Neural cell (in vitro differentiated cells): ENCODE measurements at regions not wholly inside any gene's neighbourhood (a gene's known extent, or its start where the extent isn't known, plus 50 kb on each side); places are given as distances from the start of the nearest gene placed in this dataset.

Experiments
- H2AFZ ChIP-seq: fragments of 200-600, 300-800 bp; sonication (generic), shearing (Covaris generic); 2 replicates; pipeline ENCODE4 v1.6.0; 2014; ENCODE audit warnings: low read depth, mild to moderate bottlenecking, antibody characterized with exemption, low read length, moderate library complexity
- H3F3A ChIP-seq: fragments of 200-600 bp; shearing (Covaris generic); 2 replicates; pipeline ENCODE4 v1.6.1; 2016; ENCODE audit warnings: mild to moderate bottlenecking, moderate library complexity, mixed read lengths, antibody characterized with exemption, low read length; ENCODE audit not compliant: insufficient read depth, poor library complexity, severe bottlenecking
- H3K27ac ChIP-seq: fragments of 200-600, 300-800 bp; sonication (generic), shearing (Covaris generic); 2 replicates; pipeline ENCODE4 v1.5.1; 2014; ENCODE audit warnings: mild to moderate bottlenecking, low read length, moderate library complexity
- H3K27me3 ChIP-seq: fragments of 300-800, 200-600 bp; sonication (generic), shearing (Covaris generic); 2 replicates; pipeline ENCODE4 v1.6.0; 2014; ENCODE audit warnings: mild to moderate bottlenecking, low read depth, low read length, moderate library complexity; ENCODE audit not compliant: insufficient read depth
- H3K36me3 ChIP-seq: fragments of 300-800, 200-600 bp; sonication (generic), shearing (Covaris generic); 2 replicates; pipeline ENCODE4 v1.5.1; 2014; ENCODE audit warnings: mild to moderate bottlenecking, antibody characterized with exemption, low read length, moderate library complexity; ENCODE audit not compliant: insufficient read depth
- H3K4me2 ChIP-seq: fragments of 300-800, 200-600 bp; sonication (generic), shearing (Covaris generic); 2 replicates; pipeline ENCODE4 v1.6.0; 2014; ENCODE audit warnings: mild to moderate bottlenecking, low read length
- H3K4me3 ChIP-seq: fragments of 300-800, 200-600 bp; sonication (generic), shearing (Covaris generic); 2 replicates; pipeline ENCODE4 v1.5.1; 2014; ENCODE audit warnings: mild to moderate bottlenecking, low read length, moderate library complexity
- H3K79me2 ChIP-seq: fragments of 200-600 bp; shearing (Covaris generic); replicated peaks from 2 replicates; pipeline ENCODE4 v1.6.0; 2014; ENCODE audit warnings: mild to moderate bottlenecking, low read length, moderate library complexity; ENCODE audit not compliant: insufficient read depth
- H3K9ac ChIP-seq: fragments of 300-800, 200-600 bp; sonication (generic), shearing (Covaris generic); 2 replicates; pipeline ENCODE4 v1.6.1; 2016; ENCODE audit warnings: mild to moderate bottlenecking, low read length, mixed read lengths
- H3K9me2 ChIP-seq: fragments of 200-600 bp; shearing (Covaris generic); 2 replicates; pipeline ENCODE4 v1.6.1; 2016; ENCODE audit warnings: mild to moderate bottlenecking, low read length, mixed read lengths; ENCODE audit not compliant: insufficient read depth
- H3K9me3 ChIP-seq: fragments of 200-600, 300-800 bp; sonication (generic), shearing (Covaris generic); 2 replicates; pipeline ENCODE4 v1.6.1; 2016; ENCODE audit warnings: mild to moderate bottlenecking, mixed run types, low read length, moderate library complexity, mixed read lengths
- H4K20me1 ChIP-seq: fragments of 200-600 bp; shearing (Covaris generic); 2 replicates; pipeline ENCODE4 v1.6.1; 2016; ENCODE audit warnings: mild to moderate bottlenecking, mixed run types; ENCODE audit not compliant: insufficient read depth
- CTCF ChIP-seq: fragments of 450-650 bp; IDR thresholded peaks from 2 replicates; pipeline ENCODE4 v1.5.1; 2014; ENCODE audit warnings: antibody characterized with exemption, mild to moderate bottlenecking, moderate library complexity; ENCODE audit not compliant: poor library complexity, severe bottlenecking
- EP300 ChIP-seq: fragments of 450-650 bp; conservative IDR thresholded peaks from 2 replicates; pipeline ENCODE4 v1.6.1; 2014; ENCODE audit warnings: antibody characterized with exemption, mild to moderate bottlenecking, moderate library complexity; ENCODE audit not compliant: poor library complexity, severe bottlenecking
- EZH2 ChIP-seq: fragments of 200-600, 300-800 bp; shearing (Covaris generic), sonication (generic); IDR thresholded peaks from 2 replicates; pipeline ENCODE4 v1.6.1; 2014; ENCODE audit warnings: antibody characterized with exemption, low read length, borderline replicate concordance, mild to moderate bottlenecking; ENCODE audit not compliant: insufficient read depth, poor library complexity, severe bottlenecking
- MXI1 ChIP-seq: fragments of 450-650 bp; conservative IDR thresholded peaks from 2 replicates; pipeline ENCODE4 v1.6.1; 2014; ENCODE audit warnings: antibody characterized with exemption, mild to moderate bottlenecking; ENCODE audit not compliant: poor library complexity, severe bottlenecking
- POLR2AphosphoS5 ChIP-seq: IDR thresholded peaks from 2 replicates; pipeline ENCODE4 v1.6.1; 2012
- RAD21 ChIP-seq: fragments of 450-650 bp; conservative IDR thresholded peaks from 2 replicates; pipeline ENCODE4 v1.6.1; 2014; ENCODE audit warnings: antibody characterized with exemption, mild to moderate bottlenecking, moderate library complexity
- REST ChIP-seq: IDR thresholded peaks from 2 replicates; pipeline ENCODE4 v1.6.1; 2012; ENCODE audit warnings: borderline replicate concordance
- SMC3 ChIP-seq: fragments of 450-650 bp; conservative IDR thresholded peaks from 2 replicates; pipeline ENCODE4 v1.6.1; 2014; ENCODE audit warnings: antibody characterized with exemption, mild to moderate bottlenecking, moderate library complexity; ENCODE audit not compliant: poor library complexity
- TAF1 ChIP-seq: IDR thresholded peaks from 2 replicates; pipeline ENCODE4 v1.6.1; 2012; ENCODE audit warnings: low read depth

- Histone ChIP-seq H3K4me2 (no peak overlapping the region), H3K9me3 (no peaks in the 10 kb centered on the region), H3K9me2 (no peaks in the 10 kb centered on the region), H3F3A (no peaks in the 10 kb centered on the region), H3K9ac (no peak overlapping the region), H3K36me3 (no peaks in the 10 kb centered on the region), H4K20me1 (no peaks in the 10 kb centered on the region), H2AFZ (no peak overlapping the region), H3K27me3 (no peaks in the 10 kb centered on the region), H3K27ac (no peak overlapping the region), H3K4me3 (no peak overlapping the region), H3K79me2 (no peaks in the 10 kb centered on the region)
- TF ChIP-seq TAF1 (no peak), POLR2AphosphoS5 (no peak), RAD21 (no peak), MXI1 (no peak), CTCF (no peak), EP300 (no peak), SMC3 (no peak), EZH2 (no peak), REST (no peak)
Measured at GRCh38 chr21:35257413-35257812, 208.3 kb upstream of the RUNX1 start.

GRCh38 chr21:35256468-35256988 is 207.4 kb upstream of the RUNX1 start:
- H3K9me3 ChIP-seq = no peaks in the 10 kb centered on the region
- no peak overlapping the region for H3K4me3 ChIP-seq
- H3K27me3 ChIP-seq = no peaks in the 10 kb centered on the region
- H3K79me2 ChIP-seq = no peaks in the 10 kb centered on the region
- H2AFZ ChIP-seq = no peak overlapping the region
- H3K27ac ChIP-seq = no peak overlapping the region
- no peaks in the 10 kb centered on the region for H4K20me1 ChIP-seq
- no peak overlapping the region for H3K9ac ChIP-seq
- no peaks in the 10 kb centered on the region for H3K36me3 ChIP-seq
- H3F3A ChIP-seq = no peaks in the 10 kb centered on the region
- H3K4me2 ChIP-seq = no peak overlapping the region
- H3K9me2 ChIP-seq = no peaks in the 10 kb centered on the region
- TF ChIP-seq EZH2 (no peak), MXI1 (no peak), TAF1 (no peak), REST (no peak), EP300 (no peak), SMC3 (no peak), POLR2AphosphoS5 (no peak), CTCF (no peak), RAD21 (no peak)
